Neural cell (in vitro differentiated cells): ENCODE measurements at regions not wholly inside any gene's neighbourhood (a gene's known extent, or its start where the extent isn't known, plus 50 kb on each side); places are given as distances from the start of the nearest gene placed in this dataset.

Source experiments
- H2AFZ ChIP-seq: fragments of 200-600, 300-800 bp; sonication (generic), shearing (Covaris generic); 2 replicates; pipeline ENCODE4 v1.6.0; 2014; ENCODE audit warnings: low read depth, mild to moderate bottlenecking, antibody characterized with exemption, low read length, moderate library complexity
- H3F3A ChIP-seq: fragments of 200-600 bp; shearing (Covaris generic); 2 replicates; pipeline ENCODE4 v1.6.1; 2016; ENCODE audit warnings: mild to moderate bottlenecking, moderate library complexity, mixed read lengths, antibody characterized with exemption, low read length; ENCODE audit not compliant: insufficient read depth, poor library complexity, severe bottlenecking
- H3K27ac ChIP-seq: fragments of 200-600, 300-800 bp; sonication (generic), shearing (Covaris generic); 2 replicates; pipeline ENCODE4 v1.5.1; 2014; ENCODE audit warnings: mild to moderate bottlenecking, low read length, moderate library complexity
- H3K27me3 ChIP-seq: fragments of 300-800, 200-600 bp; sonication (generic), shearing (Covaris generic); 2 replicates; pipeline ENCODE4 v1.6.0; 2014; ENCODE audit warnings: mild to moderate bottlenecking, low read depth, low read length, moderate library complexity; ENCODE audit not compliant: insufficient read depth
- H3K36me3 ChIP-seq: fragments of 300-800, 200-600 bp; sonication (generic), shearing (Covaris generic); 2 replicates; pipeline ENCODE4 v1.5.1; 2014; ENCODE audit warnings: mild to moderate bottlenecking, antibody characterized with exemption, low read length, moderate library complexity; ENCODE audit not compliant: insufficient read depth
- H3K4me2 ChIP-seq: fragments of 300-800, 200-600 bp; sonication (generic), shearing (Covaris generic); 2 replicates; pipeline ENCODE4 v1.6.0; 2014; ENCODE audit warnings: mild to moderate bottlenecking, low read length
- H3K4me3 ChIP-seq: fragments of 300-800, 200-600 bp; sonication (generic), shearing (Covaris generic); 2 replicates; pipeline ENCODE4 v1.5.1; 2014; ENCODE audit warnings: mild to moderate bottlenecking, low read length, moderate library complexity
- H3K79me2 ChIP-seq: fragments of 200-600 bp; shearing (Covaris generic); replicated peaks from 2 replicates; pipeline ENCODE4 v1.6.0; 2014; ENCODE audit warnings: mild to moderate bottlenecking, low read length, moderate library complexity; ENCODE audit not compliant: insufficient read depth
- H3K9ac ChIP-seq: fragments of 300-800, 200-600 bp; sonication (generic), shearing (Covaris generic); 2 replicates; pipeline ENCODE4 v1.6.1; 2016; ENCODE audit warnings: mild to moderate bottlenecking, low read length, mixed read lengths
- H3K9me2 ChIP-seq: fragments of 200-600 bp; shearing (Covaris generic); 2 replicates; pipeline ENCODE4 v1.6.1; 2016; ENCODE audit warnings: mild to moderate bottlenecking, low read length, mixed read lengths; ENCODE audit not compliant: insufficient read depth
- H3K9me3 ChIP-seq: fragments of 200-600, 300-800 bp; sonication (generic), shearing (Covaris generic); 2 replicates; pipeline ENCODE4 v1.6.1; 2016; ENCODE audit warnings: mild to moderate bottlenecking, mixed run types, low read length, moderate library complexity, mixed read lengths
- H4K20me1 ChIP-seq: fragments of 200-600 bp; shearing (Covaris generic); 2 replicates; pipeline ENCODE4 v1.6.1; 2016; ENCODE audit warnings: mild to moderate bottlenecking, mixed run types; ENCODE audit not compliant: insufficient read depth
- EP300 ChIP-seq: fragments of 450-650 bp; conservative IDR thresholded peaks from 2 replicates; pipeline ENCODE4 v1.6.1; 2014; ENCODE audit warnings: antibody characterized with exemption, mild to moderate bottlenecking, moderate library complexity; ENCODE audit not compliant: poor library complexity, severe bottlenecking
- EZH2 ChIP-seq: fragments of 200-600, 300-800 bp; shearing (Covaris generic), sonication (generic); IDR thresholded peaks from 2 replicates; pipeline ENCODE4 v1.6.1; 2014; ENCODE audit warnings: antibody characterized with exemption, low read length, borderline replicate concordance, mild to moderate bottlenecking; ENCODE audit not compliant: insufficient read depth, poor library complexity, severe bottlenecking
- MXI1 ChIP-seq: fragments of 450-650 bp; conservative IDR thresholded peaks from 2 replicates; pipeline ENCODE4 v1.6.1; 2014; ENCODE audit warnings: antibody characterized with exemption, mild to moderate bottlenecking; ENCODE audit not compliant: poor library complexity, severe bottlenecking
- POLR2AphosphoS5 ChIP-seq: IDR thresholded peaks from 2 replicates; pipeline ENCODE4 v1.6.1; 2012
- RAD21 ChIP-seq: fragments of 450-650 bp; conservative IDR thresholded peaks from 2 replicates; pipeline ENCODE4 v1.6.1; 2014; ENCODE audit warnings: antibody characterized with exemption, mild to moderate bottlenecking, moderate library complexity
- SMC3 ChIP-seq: fragments of 450-650 bp; conservative IDR thresholded peaks from 2 replicates; pipeline ENCODE4 v1.6.1; 2014; ENCODE audit warnings: antibody characterized with exemption, mild to moderate bottlenecking, moderate library complexity; ENCODE audit not compliant: poor library complexity
- TAF1 ChIP-seq: IDR thresholded peaks from 2 replicates; pipeline ENCODE4 v1.6.1; 2012; ENCODE audit warnings: low read depth
- TF ChIP-seq, protein P1 (sequence below): IDR thresholded peaks from 2 replicates; pipeline ENCODE4 v1.6.1; 2012; ENCODE audit warnings: borderline replicate concordance
- TF ChIP-seq, protein P2 (sequence below): fragments of 450-650 bp; IDR thresholded peaks from 2 replicates; pipeline ENCODE4 v1.5.1; 2014; ENCODE audit warnings: antibody characterized with exemption, mild to moderate bottlenecking, moderate library complexity; ENCODE audit not compliant: poor library complexity, severe bottlenecking

DNA sequence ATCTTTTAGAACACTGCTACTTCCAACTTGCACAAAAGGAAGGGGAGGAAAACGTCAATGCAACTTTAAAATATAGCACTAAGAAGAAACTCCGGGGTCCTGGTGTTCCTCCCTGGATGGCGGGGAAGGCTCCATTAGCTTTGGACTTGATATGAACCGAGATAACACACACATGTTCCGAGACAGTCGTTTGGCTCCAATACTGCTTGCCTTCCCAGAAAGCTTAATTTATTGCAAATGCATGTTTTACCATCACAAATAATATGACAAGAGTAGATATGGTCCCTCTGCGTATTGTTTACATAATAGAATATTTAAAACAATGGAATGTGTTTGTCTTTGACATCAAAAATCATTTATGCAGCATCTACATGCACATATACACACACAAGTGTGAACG, 87.6 kb upstream of the CLMN start:
- Histone ChIP-seq H3K9me3 (no peaks in the 10 kb centered on the region), H3K4me2 (no peak overlapping the region), H3K4me3 (no peak overlapping the region), H3K36me3 (no peaks in the 10 kb centered on the region), H3F3A (no peaks in the 10 kb centered on the region), H3K27me3 (no peaks in the 10 kb centered on the region), H3K9me2 (no peaks in the 10 kb centered on the region), H3K27ac (no peak overlapping the region), H3K9ac (no peak overlapping the region), H3K79me2 (no peaks in the 10 kb centered on the region), H4K20me1 (no peaks in the 10 kb centered on the region), H2AFZ (no peak overlapping the region)
- TF ChIP-seq, protein P1, sequence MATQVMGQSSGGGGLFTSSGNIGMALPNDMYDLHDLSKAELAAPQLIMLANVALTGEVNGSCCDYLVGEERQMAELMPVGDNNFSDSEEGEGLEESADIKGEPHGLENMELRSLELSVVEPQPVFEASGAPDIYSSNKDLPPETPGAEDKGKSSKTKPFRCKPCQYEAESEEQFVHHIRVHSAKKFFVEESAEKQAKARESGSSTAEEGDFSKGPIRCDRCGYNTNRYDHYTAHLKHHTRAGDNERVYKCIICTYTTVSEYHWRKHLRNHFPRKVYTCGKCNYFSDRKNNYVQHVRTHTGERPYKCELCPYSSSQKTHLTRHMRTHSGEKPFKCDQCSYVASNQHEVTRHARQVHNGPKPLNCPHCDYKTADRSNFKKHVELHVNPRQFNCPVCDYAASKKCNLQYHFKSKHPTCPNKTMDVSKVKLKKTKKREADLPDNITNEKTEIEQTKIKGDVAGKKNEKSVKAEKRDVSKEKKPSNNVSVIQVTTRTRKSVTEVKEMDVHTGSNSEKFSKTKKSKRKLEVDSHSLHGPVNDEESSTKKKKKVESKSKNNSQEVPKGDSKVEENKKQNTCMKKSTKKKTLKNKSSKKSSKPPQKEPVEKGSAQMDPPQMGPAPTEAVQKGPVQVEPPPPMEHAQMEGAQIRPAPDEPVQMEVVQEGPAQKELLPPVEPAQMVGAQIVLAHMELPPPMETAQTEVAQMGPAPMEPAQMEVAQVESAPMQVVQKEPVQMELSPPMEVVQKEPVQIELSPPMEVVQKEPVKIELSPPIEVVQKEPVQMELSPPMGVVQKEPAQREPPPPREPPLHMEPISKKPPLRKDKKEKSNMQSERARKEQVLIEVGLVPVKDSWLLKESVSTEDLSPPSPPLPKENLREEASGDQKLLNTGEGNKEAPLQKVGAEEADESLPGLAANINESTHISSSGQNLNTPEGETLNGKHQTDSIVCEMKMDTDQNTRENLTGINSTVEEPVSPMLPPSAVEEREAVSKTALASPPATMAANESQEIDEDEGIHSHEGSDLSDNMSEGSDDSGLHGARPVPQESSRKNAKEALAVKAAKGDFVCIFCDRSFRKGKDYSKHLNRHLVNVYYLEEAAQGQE, result no peak
- TF ChIP-seq POLR2AphosphoS5, result no peak
- no peak for TF ChIP-seq RAD21
- TF ChIP-seq MXI1, result no peak
- TF ChIP-seq SMC3, result no peak
- TF ChIP-seq, protein P2, sequence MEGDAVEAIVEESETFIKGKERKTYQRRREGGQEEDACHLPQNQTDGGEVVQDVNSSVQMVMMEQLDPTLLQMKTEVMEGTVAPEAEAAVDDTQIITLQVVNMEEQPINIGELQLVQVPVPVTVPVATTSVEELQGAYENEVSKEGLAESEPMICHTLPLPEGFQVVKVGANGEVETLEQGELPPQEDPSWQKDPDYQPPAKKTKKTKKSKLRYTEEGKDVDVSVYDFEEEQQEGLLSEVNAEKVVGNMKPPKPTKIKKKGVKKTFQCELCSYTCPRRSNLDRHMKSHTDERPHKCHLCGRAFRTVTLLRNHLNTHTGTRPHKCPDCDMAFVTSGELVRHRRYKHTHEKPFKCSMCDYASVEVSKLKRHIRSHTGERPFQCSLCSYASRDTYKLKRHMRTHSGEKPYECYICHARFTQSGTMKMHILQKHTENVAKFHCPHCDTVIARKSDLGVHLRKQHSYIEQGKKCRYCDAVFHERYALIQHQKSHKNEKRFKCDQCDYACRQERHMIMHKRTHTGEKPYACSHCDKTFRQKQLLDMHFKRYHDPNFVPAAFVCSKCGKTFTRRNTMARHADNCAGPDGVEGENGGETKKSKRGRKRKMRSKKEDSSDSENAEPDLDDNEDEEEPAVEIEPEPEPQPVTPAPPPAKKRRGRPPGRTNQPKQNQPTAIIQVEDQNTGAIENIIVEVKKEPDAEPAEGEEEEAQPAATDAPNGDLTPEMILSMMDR, result no peak
- TF ChIP-seq TAF1, result no peak
- no peak for TF ChIP-seq EZH2
- no peak for TF ChIP-seq EP300

DNA sequence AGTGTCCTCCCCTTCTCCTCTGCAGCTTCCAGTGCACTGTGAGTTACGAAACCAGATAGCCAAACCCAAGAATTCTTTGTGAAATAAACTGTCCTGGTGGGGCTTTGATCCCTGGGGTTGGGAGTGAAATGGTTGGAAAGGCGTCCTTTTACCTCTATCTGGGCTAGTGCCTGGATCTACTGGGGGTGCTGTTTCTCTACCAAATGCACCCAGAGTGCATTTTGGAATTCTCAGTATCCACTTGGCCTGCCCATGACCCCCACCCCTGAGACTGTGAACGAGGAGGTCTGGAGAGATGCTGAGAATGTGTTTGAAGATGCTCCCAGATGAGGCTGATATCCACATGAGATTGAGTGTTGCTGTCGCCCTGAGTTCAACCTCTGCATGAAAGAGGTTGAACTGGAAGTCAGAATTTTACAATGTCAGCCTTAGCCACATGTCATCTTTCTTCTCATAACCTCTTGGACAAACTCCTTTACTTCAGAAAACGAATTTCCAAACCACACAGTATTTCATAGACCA, 87.1 kb upstream of the CLMN start:
- TF ChIP-seq POLR2AphosphoS5 (no peak), EZH2 (no peak), SMC3 (no peak), MXI1 (no peak), EP300 (no peak), RAD21 (no peak), TAF1 (no peak)
- TF ChIP-seq, protein P1, result no peak
- TF ChIP-seq, protein P2, result no peak
- H3K4me3 ChIP-seq, result no peak overlapping the region
- H3K36me3 ChIP-seq, result no peaks in the 10 kb centered on the region
- H2AFZ ChIP-seq, result no peak overlapping the region
- no peaks in the 10 kb centered on the region for H3K9me3 ChIP-seq
- no peak overlapping the region for H3K4me2 ChIP-seq
- no peak overlapping the region for H3K9ac ChIP-seq
- no peaks in the 10 kb centered on the region for H3K9me2 ChIP-seq
- no peaks in the 10 kb centered on the region for H3F3A ChIP-seq
- no peaks in the 10 kb centered on the region for H4K20me1 ChIP-seq
- H3K79me2 ChIP-seq, result no peaks in the 10 kb centered on the region
- no peak overlapping the region for H3K27ac ChIP-seq
- no peaks in the 10 kb centered on the region for H3K27me3 ChIP-seq
